HepG2 (cell line): ENCODE measurements at regions not wholly inside any gene's neighbourhood (a gene's known extent, or its start where the extent isn't known, plus 50 kb on each side); places are given as distances from the start of the nearest gene placed in this dataset.

Source experiments
- CHCHD3 ChIP-seq: sonication (generic); formaldehyde crosslinking; IDR thresholded peaks from 2 replicates; pipeline ENCODE4 v1.8.0; 2022; ENCODE audit warnings: mild to moderate bottlenecking, missing genetic modification reagents, moderate library complexity
- ELF4 ChIP-seq: sonication (generic); formaldehyde crosslinking; IDR thresholded peaks from 2 replicates; pipeline ENCODE4 v1.5.0; 2020; ENCODE audit warnings: missing genetic modification reagents, mild to moderate bottlenecking, moderate library complexity, borderline replicate concordance
- SKI ChIP-seq: fragments of 450-650 bp; IDR thresholded peaks from one replicate; pipeline ENCODE4 v1.6.1; 2018; ENCODE audit warnings: mild to moderate bottlenecking; ENCODE audit not compliant: partially characterized antibody
- ZNF569 ChIP-seq: sonication (generic); formaldehyde crosslinking; IDR thresholded peaks from 2 replicates; pipeline ENCODE4 v1.5.0; 2020; ENCODE audit warnings: mild to moderate bottlenecking, missing genetic modification reagents, moderate library complexity, borderline replicate concordance

DNA sequence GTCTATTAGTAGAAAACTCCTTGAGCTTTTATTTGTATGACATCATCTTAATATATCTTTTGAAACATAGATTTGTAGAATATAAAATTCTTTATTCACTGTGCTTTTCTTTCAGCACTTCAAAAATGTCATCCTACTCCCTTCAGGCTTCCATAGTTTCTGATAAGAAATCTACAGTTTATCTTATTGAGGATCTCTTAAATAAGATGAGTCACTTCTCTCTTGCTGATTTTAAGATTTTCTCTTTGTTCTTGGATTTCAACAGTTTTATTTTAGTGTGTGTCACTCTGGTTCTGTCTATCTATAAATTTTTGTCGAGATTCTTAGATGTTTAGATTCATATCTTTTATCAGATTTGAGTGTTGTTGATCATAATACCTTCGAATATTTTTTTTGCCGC, 566.1 kb upstream of the CHORDC1 start:
- no peak for TF ChIP-seq SKI
- no peak for TF ChIP-seq ZNF569
- no peak for TF ChIP-seq ELF4 (CRISPR knock-in tag)
- TF ChIP-seq CHCHD3: no peak
